ENCODE measurements at regions not wholly inside any gene's neighbourhood (a gene's known extent, or its start where the extent isn't known, plus 50 kb on each side); places are given as distances from the start of the nearest gene placed in this dataset.

- TF ChIP-seq CTCF (conservative IDR thresholded peaks at IDR 0.05; ENCODE audit: low read depth in 2 of 2) (no peak), EZH2 (IDR thresholded peaks at IDR 0.05; ENCODE audit: low read depth, unreplicated experiment) (no peak), ZNF114 (CRISPR knock-in tag; IDR thresholded peaks at IDR 0.05) (no peak), ETS1 (IDR thresholded peaks at IDR 0.05) (no peak), CREB1 (CRISPR knock-in tag; IDR thresholded peaks at IDR 0.05; ENCODE audit: low read depth) (no peak), POLR2AphosphoS5 (IDR thresholded peaks at IDR 0.05; ENCODE audit: low read depth) (no peak), EZH2phosphoT487 (IDR thresholded peaks at IDR 0.05; ENCODE audit: unreplicated experiment) (no peak), REST (IDR thresholded peaks at IDR 0.05; ENCODE audit: unreplicated experiment) (no peak), ZNF462 (CRISPR knock-in tag; IDR thresholded peaks at IDR 0.05) (no peak), JUNB (IDR thresholded peaks at IDR 0.05; ENCODE audit: unreplicated experiment) (no peak), ZNF331 (CRISPR knock-in tag; IDR thresholded peaks at IDR 0.05; ENCODE audit: low read depth) (no peak), NANOG (IDR thresholded peaks at IDR 0.05; ENCODE audit: borderline replicate concordance) (no peak), STAT1 (IDR thresholded peaks at IDR 0.05; ENCODE audit: unreplicated experiment) (no peak)
These were observed 53.6 kb upstream of the PABPC3 start for GRCh38 chr13:25042151-25042865.

Measured in GM23338 (cell line).